Osteocyte (in vitro differentiated cells): ENCODE measurements at regions not wholly inside any gene's neighbourhood (a gene's known extent, or its start where the extent isn't known, plus 50 kb on each side); places are given as distances from the start of the nearest gene placed in this dataset.

Experiments used
- DNase-seq: peaks from one replicate; pipeline ENCODE4 v3.0.0; 2021; ENCODE audit warnings: mixed read lengths; ENCODE audit not compliant: unreplicated experiment; ENCODE audit errors: extremely low spot score
- H3K27ac Mint-ChIP-seq: one replicate; pipeline ENCODE4 v1.8.0; 2021; ENCODE audit warnings: mild to moderate bottlenecking, mixed read lengths; ENCODE audit not compliant: unreplicated experiment
- H3K27me3 Mint-ChIP-seq: one replicate; pipeline ENCODE4 v1.8.0; 2021; ENCODE audit warnings: mixed read lengths; ENCODE audit not compliant: unreplicated experiment
- H3K36me3 Mint-ChIP-seq: one replicate; pipeline ENCODE4 v1.8.0; 2021; ENCODE audit warnings: mixed read lengths; ENCODE audit not compliant: unreplicated experiment
- H3K4me1 Mint-ChIP-seq: one replicate; pipeline ENCODE4 v1.8.0; 2021; ENCODE audit warnings: mixed read lengths; ENCODE audit not compliant: unreplicated experiment
- H3K4me3 Mint-ChIP-seq: one replicate; pipeline ENCODE4 v1.8.0; 2021; ENCODE audit warnings: mild to moderate bottlenecking, moderate library complexity, mixed read lengths; ENCODE audit not compliant: unreplicated experiment
- H3K9me3 Mint-ChIP-seq: one replicate; pipeline ENCODE4 v1.8.0; 2021; ENCODE audit warnings: mixed read lengths; ENCODE audit not compliant: unreplicated experiment
- TF ChIP-seq, protein P1 (sequence below): fragments of 200-600 bp; sonication (generic); IDR thresholded peaks from 2 replicates; pipeline ENCODE4 v1.5.0; 2021; ENCODE audit warnings: antibody characterized with exemption, mild to moderate bottlenecking, moderate library complexity

GRCh38 chr3:43910750-43911149 is 220.0 kb downstream of the ABHD5 start:
- DNase-seq: no peak
- Mint-ChIP-seq H3K36me3 (no peaks in the 10 kb centered on the region), H3K4me3 (no peak overlapping the region), H3K4me1 (no peaks in the 10 kb centered on the region), H3K9me3 (no peaks in the 10 kb centered on the region), H3K27me3 (peaks cover 7% of the 10 kb centered on the region), H3K27ac (no peak overlapping the region)
- TF ChIP-seq, protein P1, sequence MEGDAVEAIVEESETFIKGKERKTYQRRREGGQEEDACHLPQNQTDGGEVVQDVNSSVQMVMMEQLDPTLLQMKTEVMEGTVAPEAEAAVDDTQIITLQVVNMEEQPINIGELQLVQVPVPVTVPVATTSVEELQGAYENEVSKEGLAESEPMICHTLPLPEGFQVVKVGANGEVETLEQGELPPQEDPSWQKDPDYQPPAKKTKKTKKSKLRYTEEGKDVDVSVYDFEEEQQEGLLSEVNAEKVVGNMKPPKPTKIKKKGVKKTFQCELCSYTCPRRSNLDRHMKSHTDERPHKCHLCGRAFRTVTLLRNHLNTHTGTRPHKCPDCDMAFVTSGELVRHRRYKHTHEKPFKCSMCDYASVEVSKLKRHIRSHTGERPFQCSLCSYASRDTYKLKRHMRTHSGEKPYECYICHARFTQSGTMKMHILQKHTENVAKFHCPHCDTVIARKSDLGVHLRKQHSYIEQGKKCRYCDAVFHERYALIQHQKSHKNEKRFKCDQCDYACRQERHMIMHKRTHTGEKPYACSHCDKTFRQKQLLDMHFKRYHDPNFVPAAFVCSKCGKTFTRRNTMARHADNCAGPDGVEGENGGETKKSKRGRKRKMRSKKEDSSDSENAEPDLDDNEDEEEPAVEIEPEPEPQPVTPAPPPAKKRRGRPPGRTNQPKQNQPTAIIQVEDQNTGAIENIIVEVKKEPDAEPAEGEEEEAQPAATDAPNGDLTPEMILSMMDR: no peak

GRCh38 chr3:43913036-43913948 is 222.6 kb downstream of the ABHD5 start:
- H3K4me3 Mint-ChIP-seq: no peak overlapping the region
- TF ChIP-seq, protein P1: no peak
- H3K9me3 Mint-ChIP-seq: no peaks in the 10 kb centered on the region
- H3K4me1 Mint-ChIP-seq: no peaks in the 10 kb centered on the region
- no peak overlapping the region for H3K27ac Mint-ChIP-seq
- peaks cover 7% of the 10 kb centered on the region for H3K27me3 Mint-ChIP-seq
- peaks cover 2% of the 10 kb centered on the region for H3K36me3 Mint-ChIP-seq
- no peak for DNase-seq

DNA sequence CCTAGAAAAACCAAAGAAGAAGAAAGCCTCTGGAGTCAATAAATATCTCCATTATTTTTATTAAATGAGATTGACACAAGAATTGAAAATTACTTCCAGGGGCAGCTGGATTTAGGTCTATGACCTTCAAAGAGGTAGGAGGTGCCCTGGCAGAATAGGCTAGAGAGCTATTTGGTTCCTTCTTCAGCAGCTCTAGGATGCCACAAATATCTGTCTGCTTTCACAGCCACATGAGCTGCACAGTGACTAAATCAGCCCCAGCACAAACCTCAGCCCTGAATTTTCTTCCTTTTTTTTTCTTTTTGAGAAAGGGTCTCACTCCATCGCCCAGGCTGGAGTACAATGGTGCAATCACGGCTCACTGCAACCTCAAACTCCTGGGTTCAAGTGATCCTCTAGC is 223.5 kb downstream of the ABHD5 start:
- no peaks in the 10 kb centered on the region for H3K9me3 Mint-ChIP-seq
- no peak for DNase-seq
- no peak overlapping the region for H3K4me3 Mint-ChIP-seq
- H3K27ac Mint-ChIP-seq: no peak overlapping the region
- H3K36me3 Mint-ChIP-seq: peaks cover 2% of the 10 kb centered on the region
- H3K4me1 Mint-ChIP-seq: peaks cover 1% of the 10 kb centered on the region
- peaks cover 7% of the 10 kb centered on the region for H3K27me3 Mint-ChIP-seq
- TF ChIP-seq, protein P1: no peak

GRCh38 chr3:43915546-43915945 is 224.8 kb downstream of the ABHD5 start:
- Mint-ChIP-seq H3K27ac (no peak overlapping the region), H3K4me3 (no peak overlapping the region), H3K4me1 (peaks cover 2% of the 10 kb centered on the region), H3K27me3 (peaks cover 12% of the 10 kb centered on the region), H3K36me3 (peaks cover 2% of the 10 kb centered on the region), H3K9me3 (peaks cover 6% of the 10 kb centered on the region)
- TF ChIP-seq, protein P1: no peak
- no peak for DNase-seq

GRCh38 chr3:43917361-43917760 is 226.6 kb downstream of the ABHD5 start:
- H3K9me3 Mint-ChIP-seq: peaks cover 6% of the 10 kb centered on the region

More at GRCh38 chr3:43917361-43917760, 226.6 kb downstream of the ABHD5 start:
- H3K4me1 Mint-ChIP-seq: peaks cover 14% of the 10 kb centered on the region
- H3K4me3 Mint-ChIP-seq: no peak overlapping the region
- no peak for DNase-seq
- H3K36me3 Mint-ChIP-seq: peaks cover 2% of the 10 kb centered on the region
- TF ChIP-seq, protein P1: no peak
- H3K27ac Mint-ChIP-seq: no peak overlapping the region
- peaks cover 14% of the 10 kb centered on the region for H3K27me3 Mint-ChIP-seq
